GM12878 (cell line): ENCODE measurements at regions not wholly inside any gene's neighbourhood (a gene's known extent, or its start where the extent isn't known, plus 50 kb on each side); places are given as distances from the start of the nearest gene placed in this dataset.
"Not testable (repeated sequence)": the region's sequence is repeated elsewhere in the genome, so short reads cannot be mapped to it uniquely, and the experiment has no call there.

Experiments used
- ATF3 ChIP-seq: IDR thresholded peaks from 2 replicates; pipeline ENCODE4 v1.6.1; 2011; ENCODE audit warnings: low read depth, mild to moderate bottlenecking, low read length, moderate library complexity, borderline replicate concordance; ENCODE audit errors: extremely low read depth
- CBX3 ChIP-seq: fragments of 200-600 bp; sonication (generic); IDR thresholded peaks from 2 replicates; pipeline ENCODE4 v1.6.1; 2016; ENCODE audit warnings: low read depth, borderline replicate concordance
- CHD2 ChIP-seq: IDR thresholded peaks from 2 replicates; pipeline ENCODE4 v1.6.1; 2011; ENCODE audit warnings: low read depth, low read length, improper control_type of control experiment, borderline replicate concordance
- CTCF ChIP-seq, 3 experiments: IDR thresholded peaks in 2 of 3; conservative IDR thresholded peaks in 1 of 3; 2 replicates each; pipeline ENCODE4 v1.5.1; 2011; ENCODE audit warnings: low read depth in 3 of 3, low read length in 3 of 3, mild to moderate bottlenecking in 3 of 3, control low read depth in 2 of 3, moderate library complexity in 2 of 3, inconsistent platforms in 1 of 3, mixed read lengths in 1 of 3; ENCODE audit not compliant: control insufficient read depth in 2 of 3, insufficient read depth in 1 of 3; ENCODE audit errors: extremely low read depth in 1 of 3
- KDM1A ChIP-seq: fragments of 200-600 bp; sonication (generic); IDR thresholded peaks from 2 replicates; pipeline ENCODE4 v1.6.1; 2016; ENCODE audit warnings: borderline replicate concordance
- MXI1 ChIP-seq: fragments of 150-350 bp; IDR thresholded peaks from 2 replicates; pipeline ENCODE4 v1.6.1; 2011; ENCODE audit warnings: low read depth, mild to moderate bottlenecking, inconsistent platforms, low read length, improper control_type of control experiment
- MYC ChIP-seq: IDR thresholded peaks from 2 replicates; pipeline ENCODE4 v1.6.1; 2011; ENCODE audit warnings: mild to moderate bottlenecking, low read length, moderate library complexity, inconsistent platforms; ENCODE audit not compliant: insufficient read depth, insufficient replicate concordance, insufficient read length, severe bottlenecking
- NFYA ChIP-seq: IDR thresholded peaks from 2 replicates; pipeline ENCODE4 v1.6.1; 2011; ENCODE audit warnings: low read depth, mild to moderate bottlenecking, low read length, improper control_type of control experiment, borderline replicate concordance
- POLR2A ChIP-seq: IDR thresholded peaks from 2 replicates; pipeline ENCODE4 v1.6.1; 2011; ENCODE audit warnings: low read depth, mild to moderate bottlenecking, low read length

- not testable (repeated sequence) for TF ChIP-seq CTCF (IDR thresholded peaks at IDR 0.05 in 2 of 3, conservative IDR thresholded peaks at IDR 0.05 in 1 of 3; ENCODE audit: control insufficient read depth in 2 of 3, extremely low read depth in 1 of 3, insufficient read depth in 1 of 3, low read depth in 3 of 3, low read length in 3 of 3); MXI1; KDM1A; POLR2A; CHD2; CBX3; NFYA; ATF3; MYC
These were observed 266.5 kb upstream of the NBPF12 start for GRCh38 chr1:146671588-146671987.
